Osteoblast (primary cell): ENCODE measurements at regions not wholly inside any gene's neighbourhood (a gene's known extent, or its start where the extent isn't known, plus 50 kb on each side); places are given as distances from the start of the nearest gene placed in this dataset.
"Not testable (repeated sequence)": the region's sequence is repeated elsewhere in the genome, so short reads cannot be mapped to it uniquely, and the experiment has no call there.

Source experiments
- DNase-seq: peaks from one replicate; pipeline ENCODE4 v3.0.0; 2011; ENCODE audit warnings: low spot score, mixed read lengths; ENCODE audit not compliant: insufficient read length; ENCODE audit errors: missing footprints
- H2AFZ ChIP-seq: 2 replicates; pipeline ENCODE4 v1.6.0; 2011; ENCODE audit warnings: mild to moderate bottlenecking, low read length
- H3K27ac ChIP-seq: 2 replicates; pipeline ENCODE4 v1.5.1; 2011; ENCODE audit warnings: mild to moderate bottlenecking, low read depth, low read length, moderate library complexity
- H3K27me3 ChIP-seq: 2 replicates; pipeline ENCODE4 v1.6.0; 2012; ENCODE audit warnings: mild to moderate bottlenecking, control low read depth, inconsistent platforms, low read length, moderate library complexity; ENCODE audit not compliant: insufficient read depth
- H3K36me3 ChIP-seq: 2 replicates; pipeline ENCODE4 v1.5.1; 2011; ENCODE audit warnings: mild to moderate bottlenecking, low read length, control low read depth, moderate library complexity; ENCODE audit not compliant: insufficient read depth
- H3K4me1 ChIP-seq: 2 replicates; pipeline ENCODE4 v1.5.1; 2011; ENCODE audit warnings: mild to moderate bottlenecking, low read length, control low read depth, moderate library complexity; ENCODE audit not compliant: insufficient read depth
- H3K4me2 ChIP-seq: 2 replicates; pipeline ENCODE4 v1.6.0; 2011; ENCODE audit warnings: mild to moderate bottlenecking, low read length; ENCODE audit not compliant: insufficient read depth
- H3K4me3 ChIP-seq: fragments of 200-600 bp; sonication (generic); 3 replicates; pipeline ENCODE4 v1.5.1; 2012; ENCODE audit warnings: mild to moderate bottlenecking, low read length, inconsistent platforms; ENCODE audit not compliant: insufficient read depth
- H3K79me2 ChIP-seq: 2 replicates; pipeline ENCODE4 v1.6.0; 2012; ENCODE audit warnings: mild to moderate bottlenecking, low read length, control low read depth, inconsistent platforms; ENCODE audit not compliant: insufficient read depth
- H3K9me3 ChIP-seq: 2 replicates; pipeline ENCODE4 v1.5.1; 2011; ENCODE audit warnings: low read depth, low read length, control low read depth
- H4K20me1 ChIP-seq: 2 replicates; pipeline ENCODE4 v1.6.0; 2012; ENCODE audit warnings: mild to moderate bottlenecking, low read length, control low read depth; ENCODE audit not compliant: insufficient read depth
- CTCF ChIP-seq: IDR thresholded peaks from 2 replicates; pipeline ENCODE4 v1.5.1; 2011; ENCODE audit warnings: mild to moderate bottlenecking, low read depth, low read length, moderate library complexity; ENCODE audit errors: extremely low read depth

DNA sequence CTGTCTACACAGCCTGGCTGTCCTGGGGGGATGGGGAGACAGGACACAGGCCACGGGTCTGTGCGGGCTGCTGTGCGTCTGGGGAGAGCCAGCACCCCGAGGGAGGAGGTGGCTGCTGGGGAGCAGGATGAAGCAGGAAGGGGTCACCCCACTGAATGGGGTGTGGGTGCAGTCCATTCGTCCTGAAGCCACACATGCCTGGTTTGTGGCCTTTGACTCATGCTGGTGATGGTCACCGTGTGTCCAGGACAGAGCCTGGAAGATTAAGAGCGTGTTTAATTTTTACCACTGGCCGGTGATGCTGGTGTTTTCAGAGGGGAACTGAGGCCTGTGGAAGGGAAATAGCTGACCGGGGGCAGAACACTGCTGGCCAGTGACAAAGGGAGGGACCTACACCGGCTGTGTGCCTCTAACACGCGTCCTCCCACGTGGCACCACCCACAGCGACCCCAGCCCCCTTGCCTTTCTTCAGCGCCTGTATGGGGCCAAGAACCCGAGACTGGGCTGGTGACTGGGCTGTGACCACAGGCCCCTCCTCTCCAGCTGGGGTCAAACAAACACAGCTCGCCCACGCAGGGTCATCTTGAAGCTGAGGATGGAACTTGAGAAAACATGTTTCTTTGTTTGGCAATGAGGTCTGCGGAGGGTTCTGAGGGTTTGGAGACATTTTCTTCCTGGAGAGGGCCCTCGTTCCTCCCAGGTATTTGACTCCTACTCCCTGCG lies 99.5 kb upstream of the LRPAP1 start:
- H3K36me3 ChIP-seq, H3K4me3 ChIP-seq, H3K79me2 ChIP-seq, H3K4me1 ChIP-seq, H4K20me1 ChIP-seq, H2AFZ ChIP-seq, H3K9me3 ChIP-seq, H3K27ac ChIP-seq, H3K4me2 ChIP-seq: not testable (repeated sequence)
- DNase-seq, result peak; percentile 81
- H3K27me3 ChIP-seq, result peaks cover 12% of the 10 kb centered on the region

DNA sequence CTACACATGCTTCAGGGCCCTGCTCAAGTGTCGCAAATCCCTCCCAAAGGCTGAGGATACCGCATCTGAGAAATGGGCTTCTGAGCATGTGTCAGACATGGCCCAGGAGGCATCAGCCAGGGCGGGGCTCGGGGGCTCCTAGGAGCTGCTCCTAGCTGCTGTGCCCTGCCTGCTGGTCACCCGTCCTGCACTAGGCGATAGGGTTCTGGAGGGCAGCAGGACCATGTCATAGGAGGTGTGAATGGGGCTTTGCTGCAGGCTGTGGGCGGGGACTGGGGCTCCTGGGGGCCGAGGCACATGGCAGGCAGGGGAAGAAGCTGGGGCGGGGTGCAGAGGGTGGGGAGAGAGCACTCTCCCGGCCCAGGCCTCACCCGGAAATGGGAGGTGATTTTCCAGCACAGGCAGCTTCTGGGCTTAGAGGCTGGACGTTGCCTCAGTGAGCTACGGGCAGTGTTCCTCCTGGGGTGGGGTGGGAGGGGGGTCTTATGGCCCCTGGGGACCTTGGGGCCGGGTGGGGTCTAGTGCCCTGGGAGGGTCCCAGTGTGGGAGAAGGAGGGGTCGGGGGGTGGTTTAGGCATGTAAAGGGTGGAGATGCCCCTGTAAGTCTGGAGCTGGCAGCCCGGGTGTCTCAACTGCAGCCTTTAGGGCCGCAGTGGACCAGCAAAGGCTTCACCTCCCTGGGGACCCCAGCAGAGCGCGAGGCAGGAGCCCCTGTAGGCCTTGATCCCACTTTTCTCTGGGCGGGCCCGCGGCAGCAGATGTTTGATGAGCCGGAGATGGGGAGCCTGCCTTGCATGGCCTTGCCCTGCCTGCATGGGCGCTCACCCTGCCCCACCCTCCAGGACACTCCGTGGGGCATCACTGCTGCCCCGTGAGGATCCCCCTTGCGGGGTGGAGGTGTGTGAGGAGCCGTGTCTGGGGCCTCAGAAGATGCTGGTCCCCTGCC lies 98.6 kb upstream of the LRPAP1 start:
- H3K27me3 ChIP-seq, result peaks cover 12% of the 10 kb centered on the region
- no peak overlapping the region for H2AFZ ChIP-seq
- H3K4me1 ChIP-seq, result peaks cover 3% of the 10 kb centered on the region
- no peak overlapping the region for H3K27ac ChIP-seq
- peak; percentile 78 for DNase-seq
- TF ChIP-seq CTCF, result no peak
- H3K36me3 ChIP-seq, result no peaks in the 10 kb centered on the region
- H4K20me1 ChIP-seq, result no peaks in the 10 kb centered on the region
- no peak overlapping the region for H3K4me2 ChIP-seq
- H3K9me3 ChIP-seq, result no peaks in the 10 kb centered on the region
- H3K79me2 ChIP-seq, result no peaks in the 10 kb centered on the region
- H3K4me3 ChIP-seq, result no peak overlapping the region

GRCh38 chr4:3630136-3630597 lies 97.9 kb upstream of the LRPAP1 start:
- Histone ChIP-seq H4K20me1 (no peaks in the 10 kb centered on the region), H3K27me3 (peaks cover 12% of the 10 kb centered on the region), H3K4me1 (peaks cover 3% of the 10 kb centered on the region), H3K4me2 (no peak overlapping the region), H3K4me3 (no peak overlapping the region), H3K27ac (no peak overlapping the region), H2AFZ (no peak overlapping the region), H3K9me3 (no peaks in the 10 kb centered on the region), H3K36me3 (no peaks in the 10 kb centered on the region), H3K79me2 (no peaks in the 10 kb centered on the region)
- no peak for TF ChIP-seq CTCF
- DNase-seq, result peak; percentile 2

GRCh38 chr4:3629665-3630064 lies 97.4 kb upstream of the LRPAP1 start:
- no peak overlapping the region for H2AFZ ChIP-seq
- H3K4me2 ChIP-seq, result no peak overlapping the region

DNA sequence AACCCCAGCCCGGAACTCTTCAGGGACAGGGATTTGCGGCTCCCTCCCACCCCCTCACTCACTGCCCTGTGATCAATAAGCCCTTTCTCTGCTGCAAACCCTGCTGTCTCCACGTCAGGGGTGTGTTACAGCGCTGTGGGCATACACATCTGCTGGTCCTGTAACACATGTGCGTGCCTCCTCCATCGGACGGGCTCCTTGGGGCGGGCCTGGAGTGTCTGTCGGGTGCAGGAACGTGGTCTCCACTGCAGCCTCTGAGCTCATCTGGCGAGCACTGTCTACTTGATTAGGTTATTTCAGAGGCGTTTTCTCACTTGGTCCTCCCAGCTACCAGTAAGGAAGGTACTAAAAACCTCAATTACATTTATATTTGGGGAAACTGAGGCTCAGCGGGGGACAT lies 97.0 kb upstream of the LRPAP1 start:
- peak; percentile 36 for DNase-seq
- H3K79me2 ChIP-seq, H3K4me1 ChIP-seq, H3K4me3 ChIP-seq, H3K36me3 ChIP-seq, H3K9me3 ChIP-seq, H3K27ac ChIP-seq, H4K20me1 ChIP-seq, H3K4me2 ChIP-seq, H2AFZ ChIP-seq: not testable (repeated sequence)
- H3K27me3 ChIP-seq, result peaks cover 12% of the 10 kb centered on the region

More at GRCh38 chr4:3629665-3630064, 97.4 kb upstream of the LRPAP1 start:
- Histone ChIP-seq H3K27me3 (peaks cover 12% of the 10 kb centered on the region), H3K4me3 (no peak overlapping the region), H3K4me1 (peaks cover 3% of the 10 kb centered on the region), H3K36me3 (no peaks in the 10 kb centered on the region), H3K27ac (no peak overlapping the region), H3K79me2 (no peaks in the 10 kb centered on the region), H4K20me1 (no peaks in the 10 kb centered on the region), H3K9me3 (no peaks in the 10 kb centered on the region)
- no peak for TF ChIP-seq CTCF
- DNase-seq, result peak; percentile 68
